Parathyroid adenoma (tissue), 2 donors: ENCODE measurements at regions not wholly inside any gene's neighbourhood (a gene's known extent, or its start where the extent isn't known, plus 50 kb on each side); places are given as distances from the start of the nearest gene placed in this dataset.

Source experiments
- H2AFZ ChIP-seq: fragments of 300-600 bp; sonication (generic); one replicate; pipeline ENCODE4 v1.7.0; 2017; ENCODE audit warnings: antibody characterized with exemption, mild to moderate bottlenecking
- H3K27ac ChIP-seq: fragments of 300-600 bp; sonication (generic); one replicate; pipeline ENCODE4 v1.7.0; 2017
- H3K27me3 ChIP-seq: fragments of 300-600 bp; sonication (generic); one replicate; pipeline ENCODE4 v1.7.0; 2017; ENCODE audit warnings: low read length; ENCODE audit not compliant: control insufficient read depth, insufficient read depth
- H3K36me3 ChIP-seq: fragments of 300-600 bp; sonication (generic); one replicate; pipeline ENCODE4 v1.7.0; 2017; ENCODE audit warnings: low read length; ENCODE audit not compliant: control insufficient read depth, insufficient read depth
- H3K4me1 ChIP-seq: fragments of 300-600 bp; sonication (generic); one replicate; pipeline ENCODE4 v1.7.0; 2017; ENCODE audit warnings: control low read depth
- H3K4me2 ChIP-seq: fragments of 300-600 bp; sonication (generic); one replicate; pipeline ENCODE4 v1.7.0; 2017; ENCODE audit warnings: low read length
- H3K4me3 ChIP-seq: fragments of 300-600 bp; sonication (generic); one replicate; pipeline ENCODE4 v1.7.0; 2017; ENCODE audit warnings: low read depth, low read length
- H3K79me2 ChIP-seq: fragments of 300-600 bp; sonication (generic); one replicate; pipeline ENCODE4 v1.7.0; 2017; ENCODE audit warnings: control low read depth
- H3K9ac ChIP-seq: fragments of 300-600 bp; sonication (generic); one replicate; pipeline ENCODE4 v1.7.0; 2017; ENCODE audit warnings: mild to moderate bottlenecking
- H3K9me3 ChIP-seq: fragments of 300-600 bp; sonication (generic); one replicate; pipeline ENCODE4 v1.7.0; 2017; ENCODE audit warnings: low read length; ENCODE audit not compliant: control insufficient read depth
- CTCF ChIP-seq: fragments of 300-600 bp; sonication (generic); IDR thresholded peaks from one replicate; pipeline ENCODE4 v1.7.0; 2017; ENCODE audit warnings: antibody characterized with exemption, mild to moderate bottlenecking
- donor health status: primary hyperparathyroidism.

GRCh38 chr5:141732417-141732816 lies 50.4 kb upstream of the ARAP3 start:
- Histone ChIP-seq H3K27ac (no peak overlapping the region), H3K4me1 (peaks cover 30% of the 10 kb centered on the region), H3K4me3 (no peak overlapping the region), H3K4me2 (no peak overlapping the region), H3K79me2 (no peaks in the 10 kb centered on the region), H3K9ac (no peak overlapping the region), H2AFZ (no peak overlapping the region), H3K9me3 (no peaks in the 10 kb centered on the region), H3K27me3 (no peaks in the 10 kb centered on the region), H3K36me3 (no peaks in the 10 kb centered on the region)
- no peak for TF ChIP-seq CTCF
